Breast epithelium (tissue), 3 donors: ENCODE measurements at regions not wholly inside any gene's neighbourhood (a gene's known extent, or its start where the extent isn't known, plus 50 kb on each side); places are given as distances from the start of the nearest gene placed in this dataset.

Experiments used
- POLR2AphosphoS5 ChIP-seq, 3 donors: sonication (generic); formaldehyde crosslinking; IDR thresholded peaks; one replicate each; pipeline ENCODE4 v1.6.1; 2017; ENCODE audit warnings: antibody characterized with exemption in 3 of 3
- TF ChIP-seq, protein P1 (sequence below), 3 donors: fragments of 450-650 bp; IDR thresholded peaks; one replicate each; pipeline ENCODE4 v1.5.1; 2016 to 2017; ENCODE audit warnings: antibody characterized with exemption in 3 of 3, mild to moderate bottlenecking in 3 of 3, moderate library complexity in 3 of 3

DNA sequence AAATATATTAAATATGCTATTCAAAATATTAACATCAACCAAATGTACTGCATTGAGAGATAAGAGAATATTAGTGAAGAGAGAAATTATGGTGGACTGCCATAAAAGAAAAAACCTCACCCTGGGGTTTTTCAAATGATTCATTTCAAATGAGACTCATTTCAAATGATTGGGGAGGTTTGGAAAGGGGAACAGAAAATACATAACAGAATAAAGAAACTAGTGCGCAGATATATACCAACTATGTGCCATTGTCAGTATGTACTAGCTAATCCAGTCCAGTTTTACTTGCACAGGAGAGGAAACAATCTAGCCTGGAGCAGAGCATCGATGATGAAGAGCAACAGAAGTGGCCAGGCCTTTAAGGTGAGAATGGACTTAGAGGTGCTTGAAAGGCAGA is 651.6 kb upstream of the RORB start:
- no peak for TF ChIP-seq POLR2AphosphoS5 (IDR thresholded peaks at IDR 0.05)
- TF ChIP-seq, protein P1, sequence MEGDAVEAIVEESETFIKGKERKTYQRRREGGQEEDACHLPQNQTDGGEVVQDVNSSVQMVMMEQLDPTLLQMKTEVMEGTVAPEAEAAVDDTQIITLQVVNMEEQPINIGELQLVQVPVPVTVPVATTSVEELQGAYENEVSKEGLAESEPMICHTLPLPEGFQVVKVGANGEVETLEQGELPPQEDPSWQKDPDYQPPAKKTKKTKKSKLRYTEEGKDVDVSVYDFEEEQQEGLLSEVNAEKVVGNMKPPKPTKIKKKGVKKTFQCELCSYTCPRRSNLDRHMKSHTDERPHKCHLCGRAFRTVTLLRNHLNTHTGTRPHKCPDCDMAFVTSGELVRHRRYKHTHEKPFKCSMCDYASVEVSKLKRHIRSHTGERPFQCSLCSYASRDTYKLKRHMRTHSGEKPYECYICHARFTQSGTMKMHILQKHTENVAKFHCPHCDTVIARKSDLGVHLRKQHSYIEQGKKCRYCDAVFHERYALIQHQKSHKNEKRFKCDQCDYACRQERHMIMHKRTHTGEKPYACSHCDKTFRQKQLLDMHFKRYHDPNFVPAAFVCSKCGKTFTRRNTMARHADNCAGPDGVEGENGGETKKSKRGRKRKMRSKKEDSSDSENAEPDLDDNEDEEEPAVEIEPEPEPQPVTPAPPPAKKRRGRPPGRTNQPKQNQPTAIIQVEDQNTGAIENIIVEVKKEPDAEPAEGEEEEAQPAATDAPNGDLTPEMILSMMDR (IDR thresholded peaks at IDR 0.05), result no peak
